HCT116 (cell line): ENCODE measurements at regions not wholly inside any gene's neighbourhood (a gene's known extent, or its start where the extent isn't known, plus 50 kb on each side); places are given as distances from the start of the nearest gene placed in this dataset.
"Not testable (repeated sequence)": the region's sequence is repeated elsewhere in the genome, so short reads cannot be mapped to it uniquely, and the experiment has no call there.

Source experiments
- EZH2phosphoT487 ChIP-seq: fragments of 200-600 bp; IDR thresholded peaks from 2 replicates; pipeline ENCODE4 v1.6.1; 2018; ENCODE audit warnings: antibody characterized with exemption, borderline replicate concordance
- JUND ChIP-seq: IDR thresholded peaks from 2 replicates; pipeline ENCODE4 v1.6.1; 2012
- TF ChIP-seq, protein P1 (sequence below): IDR thresholded peaks from 2 replicates; pipeline ENCODE4 v1.6.1; 2012; ENCODE audit warnings: low read depth
- TF ChIP-seq, protein P2 (sequence below): IDR thresholded peaks from 2 replicates; pipeline ENCODE4 v1.6.1; 2012
- TF ChIP-seq, protein P3 (sequence below), 3 experiments: fragments of 200-600 bp in 1 of 3; sonication (generic) in 1 of 3; IDR thresholded peaks in 2 of 3; conservative IDR thresholded peaks in 1 of 3; 2 replicates each; pipeline ENCODE4 v1.5.1; 2012 to 2017; ENCODE audit warnings: low read depth in 2 of 3, low read length in 2 of 3, antibody characterized with exemption in 1 of 3, borderline replicate concordance in 1 of 3, control low read depth in 1 of 3, mild to moderate bottlenecking in 1 of 3, mixed read lengths in 1 of 3, mixed run types in 1 of 3, moderate library complexity in 1 of 3; ENCODE audit not compliant: insufficient read depth in 1 of 3

DNA sequence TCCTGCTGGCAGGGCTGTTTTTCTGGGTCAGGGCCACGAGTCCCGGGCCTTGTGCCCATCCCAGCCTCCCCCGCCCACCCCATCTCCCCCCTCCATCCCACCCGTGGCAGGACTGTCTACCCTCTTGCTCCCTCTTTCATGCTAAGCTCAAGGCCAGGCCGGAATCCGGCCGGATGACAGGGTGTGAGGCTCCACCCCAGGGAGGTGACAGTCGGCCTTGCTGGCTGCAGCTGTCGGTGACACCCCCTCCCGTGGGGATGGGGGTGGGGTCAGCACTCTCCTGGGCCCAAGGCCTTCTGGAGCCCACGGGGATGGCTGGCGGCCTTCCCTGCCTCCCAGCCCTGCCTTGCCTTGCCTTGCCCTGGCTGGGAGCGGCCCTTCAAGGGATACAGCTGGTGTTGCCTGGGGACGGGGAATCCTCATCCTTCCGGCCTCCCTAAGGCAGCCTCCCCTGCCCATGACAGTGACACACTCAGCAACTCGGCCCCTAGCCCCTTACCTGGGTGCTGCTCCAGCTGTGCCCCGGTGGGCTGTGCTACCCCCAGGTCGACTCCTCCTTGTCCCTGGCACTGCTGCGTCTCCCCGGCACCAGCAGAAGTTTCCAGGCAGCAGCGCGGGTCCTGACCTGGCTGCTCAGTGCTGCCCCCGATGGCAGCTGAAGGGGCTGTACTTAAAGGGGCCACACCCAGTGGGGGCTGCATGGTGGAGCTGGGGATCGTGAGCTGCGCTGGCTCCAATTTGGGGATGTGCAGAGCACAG is 303.9 kb downstream of the CCDC74A start:
- not testable (repeated sequence) for TF ChIP-seq EZH2phosphoT487, JUND
- TF ChIP-seq, protein P1, sequence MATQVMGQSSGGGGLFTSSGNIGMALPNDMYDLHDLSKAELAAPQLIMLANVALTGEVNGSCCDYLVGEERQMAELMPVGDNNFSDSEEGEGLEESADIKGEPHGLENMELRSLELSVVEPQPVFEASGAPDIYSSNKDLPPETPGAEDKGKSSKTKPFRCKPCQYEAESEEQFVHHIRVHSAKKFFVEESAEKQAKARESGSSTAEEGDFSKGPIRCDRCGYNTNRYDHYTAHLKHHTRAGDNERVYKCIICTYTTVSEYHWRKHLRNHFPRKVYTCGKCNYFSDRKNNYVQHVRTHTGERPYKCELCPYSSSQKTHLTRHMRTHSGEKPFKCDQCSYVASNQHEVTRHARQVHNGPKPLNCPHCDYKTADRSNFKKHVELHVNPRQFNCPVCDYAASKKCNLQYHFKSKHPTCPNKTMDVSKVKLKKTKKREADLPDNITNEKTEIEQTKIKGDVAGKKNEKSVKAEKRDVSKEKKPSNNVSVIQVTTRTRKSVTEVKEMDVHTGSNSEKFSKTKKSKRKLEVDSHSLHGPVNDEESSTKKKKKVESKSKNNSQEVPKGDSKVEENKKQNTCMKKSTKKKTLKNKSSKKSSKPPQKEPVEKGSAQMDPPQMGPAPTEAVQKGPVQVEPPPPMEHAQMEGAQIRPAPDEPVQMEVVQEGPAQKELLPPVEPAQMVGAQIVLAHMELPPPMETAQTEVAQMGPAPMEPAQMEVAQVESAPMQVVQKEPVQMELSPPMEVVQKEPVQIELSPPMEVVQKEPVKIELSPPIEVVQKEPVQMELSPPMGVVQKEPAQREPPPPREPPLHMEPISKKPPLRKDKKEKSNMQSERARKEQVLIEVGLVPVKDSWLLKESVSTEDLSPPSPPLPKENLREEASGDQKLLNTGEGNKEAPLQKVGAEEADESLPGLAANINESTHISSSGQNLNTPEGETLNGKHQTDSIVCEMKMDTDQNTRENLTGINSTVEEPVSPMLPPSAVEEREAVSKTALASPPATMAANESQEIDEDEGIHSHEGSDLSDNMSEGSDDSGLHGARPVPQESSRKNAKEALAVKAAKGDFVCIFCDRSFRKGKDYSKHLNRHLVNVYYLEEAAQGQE = not testable (repeated sequence)
- TF ChIP-seq, protein P2, sequence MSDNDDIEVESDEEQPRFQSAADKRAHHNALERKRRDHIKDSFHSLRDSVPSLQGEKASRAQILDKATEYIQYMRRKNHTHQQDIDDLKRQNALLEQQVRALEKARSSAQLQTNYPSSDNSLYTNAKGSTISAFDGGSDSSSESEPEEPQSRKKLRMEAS = 0 out of 2 replicates have a peak, but pooled peaks have one; percentile 25
- TF ChIP-seq, protein P3, sequence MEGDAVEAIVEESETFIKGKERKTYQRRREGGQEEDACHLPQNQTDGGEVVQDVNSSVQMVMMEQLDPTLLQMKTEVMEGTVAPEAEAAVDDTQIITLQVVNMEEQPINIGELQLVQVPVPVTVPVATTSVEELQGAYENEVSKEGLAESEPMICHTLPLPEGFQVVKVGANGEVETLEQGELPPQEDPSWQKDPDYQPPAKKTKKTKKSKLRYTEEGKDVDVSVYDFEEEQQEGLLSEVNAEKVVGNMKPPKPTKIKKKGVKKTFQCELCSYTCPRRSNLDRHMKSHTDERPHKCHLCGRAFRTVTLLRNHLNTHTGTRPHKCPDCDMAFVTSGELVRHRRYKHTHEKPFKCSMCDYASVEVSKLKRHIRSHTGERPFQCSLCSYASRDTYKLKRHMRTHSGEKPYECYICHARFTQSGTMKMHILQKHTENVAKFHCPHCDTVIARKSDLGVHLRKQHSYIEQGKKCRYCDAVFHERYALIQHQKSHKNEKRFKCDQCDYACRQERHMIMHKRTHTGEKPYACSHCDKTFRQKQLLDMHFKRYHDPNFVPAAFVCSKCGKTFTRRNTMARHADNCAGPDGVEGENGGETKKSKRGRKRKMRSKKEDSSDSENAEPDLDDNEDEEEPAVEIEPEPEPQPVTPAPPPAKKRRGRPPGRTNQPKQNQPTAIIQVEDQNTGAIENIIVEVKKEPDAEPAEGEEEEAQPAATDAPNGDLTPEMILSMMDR (IDR thresholded peaks at IDR 0.05 in 2 of 3, conservative IDR thresholded peaks at IDR 0.05 in 1 of 3; ENCODE audit: borderline replicate concordance in 1 of 3, insufficient read depth in 1 of 3, low read depth in 2 of 3, low read length in 2 of 3) = peak; percentile 39 to 89 (median 74); a peak in 5 of 6 replicates
